GM21619 (cell line): ENCODE measurements at regions not wholly inside any gene's neighbourhood (a gene's known extent, or its start where the extent isn't known, plus 50 kb on each side); places are given as distances from the start of the nearest gene placed in this dataset.
"Not testable (repeated sequence)": the region's sequence is repeated elsewhere in the genome, so short reads cannot be mapped to it uniquely, and the experiment has no call there.

Source experiments
- ATAC-seq: cut with Tn5 transposase; IDR thresholded peaks from one replicate; pipeline ENCODE4 v1.9.1; 2021; ENCODE audit not compliant: unreplicated experiment

DNA sequence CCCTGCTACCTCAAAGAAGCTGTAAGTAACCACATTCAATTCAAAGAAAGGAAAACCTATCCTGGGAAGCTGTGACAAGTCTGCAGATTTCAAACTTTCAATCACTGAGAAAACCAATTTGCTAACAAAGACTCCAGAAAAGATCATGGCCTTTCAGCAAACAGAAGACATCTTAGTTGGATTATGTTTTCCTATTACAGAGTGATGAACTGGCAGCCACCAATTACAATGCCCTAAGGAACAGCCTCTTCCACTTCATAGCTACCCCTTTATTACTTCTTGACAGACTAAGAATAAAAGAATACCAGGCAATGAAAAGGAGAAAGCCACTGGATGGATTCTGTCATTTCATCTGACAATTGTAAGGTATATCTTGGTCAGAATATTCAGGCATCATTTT is 128.2 kb upstream of the RASEF start:
- no peak for ATAC-seq

- ATAC-seq, result not testable (repeated sequence)
Observed at GRCh38 chr9:83189026-83189425, 126.1 kb upstream of the RASEF start.

GRCh38 chr9:83188277-83188676 is 125.3 kb upstream of the RASEF start:
- ATAC-seq, result no peak

DNA sequence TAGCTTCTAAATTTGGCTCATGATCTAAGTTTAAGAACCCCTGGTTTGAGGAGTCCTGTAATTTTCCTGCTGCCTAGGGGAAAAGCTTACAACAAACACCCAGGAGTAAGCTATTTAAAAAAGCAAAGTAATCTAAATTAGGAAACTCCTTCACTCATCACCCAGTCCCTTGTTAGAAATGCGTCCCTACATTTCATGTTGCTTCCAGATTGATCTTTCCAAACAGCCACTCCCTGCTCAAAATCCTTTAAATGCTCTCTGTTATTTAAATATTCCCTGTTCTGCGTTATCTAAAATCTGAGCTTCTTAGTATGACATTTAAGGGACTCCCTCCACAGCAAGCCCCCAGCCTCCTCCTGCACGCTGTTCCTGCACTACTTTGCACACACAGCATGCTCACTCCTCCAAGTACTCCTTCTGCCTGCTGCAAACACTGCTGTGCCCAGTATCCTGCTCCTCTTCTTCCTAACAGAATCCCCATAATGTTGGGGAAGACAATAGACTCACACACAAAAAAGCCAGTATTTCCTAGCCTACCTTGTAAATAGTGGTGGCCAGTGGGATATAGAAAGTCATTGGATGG is 123.3 kb upstream of the RASEF start:
- no peak for ATAC-seq

GRCh38 chr9:83185488-83186154 is 122.7 kb upstream of the RASEF start:
- no peak for ATAC-seq

- no peak for ATAC-seq
Observed at GRCh38 chr9:83183621-83184020, 120.7 kb upstream of the RASEF start.

DNA sequence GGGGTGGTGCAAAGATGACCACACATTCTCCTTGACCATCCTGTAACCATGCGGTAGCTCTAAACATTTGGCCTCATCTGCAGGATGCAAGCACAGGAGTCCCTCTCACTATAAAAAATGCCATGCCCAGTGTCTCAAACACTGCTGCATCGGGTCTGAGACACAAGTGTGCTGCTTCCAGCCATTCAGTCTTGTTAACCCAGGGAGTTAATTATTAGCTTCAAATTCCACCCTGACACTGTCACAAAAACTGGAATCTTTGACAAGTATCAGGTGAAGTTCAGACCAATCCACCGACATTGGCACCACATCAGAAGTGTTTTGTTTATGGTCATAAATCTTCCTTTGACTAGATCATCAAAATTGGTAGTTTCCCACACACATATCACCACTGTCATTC is 119.1 kb upstream of the RASEF start:
- ATAC-seq, result no peak

- no peak for ATAC-seq
Observed at GRCh38 chr9:83178717-83179116, 115.8 kb upstream of the RASEF start.

GRCh38 chr9:83177747-83178146 is 114.8 kb upstream of the RASEF start:
- no peak for ATAC-seq

DNA sequence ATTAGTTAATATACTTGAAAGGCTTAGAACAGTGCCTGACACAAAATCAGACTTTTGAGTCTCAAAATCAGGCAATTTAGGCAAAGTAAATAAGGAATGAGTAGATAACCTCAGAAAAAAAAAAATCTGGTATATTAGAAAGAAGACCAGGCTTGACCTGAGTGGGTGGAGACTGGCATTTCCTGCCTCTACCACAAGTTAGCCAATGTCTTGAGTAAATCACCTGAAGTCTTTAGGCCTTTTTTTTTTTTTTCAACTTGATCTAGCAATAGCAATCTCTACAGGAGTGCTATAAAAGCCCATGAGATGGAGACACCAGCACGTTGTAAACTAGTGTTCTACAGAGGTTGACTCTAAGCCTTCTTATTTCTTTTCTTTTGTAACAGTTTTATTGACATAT is 104.2 kb upstream of the RASEF start:
- no peak for ATAC-seq

DNA sequence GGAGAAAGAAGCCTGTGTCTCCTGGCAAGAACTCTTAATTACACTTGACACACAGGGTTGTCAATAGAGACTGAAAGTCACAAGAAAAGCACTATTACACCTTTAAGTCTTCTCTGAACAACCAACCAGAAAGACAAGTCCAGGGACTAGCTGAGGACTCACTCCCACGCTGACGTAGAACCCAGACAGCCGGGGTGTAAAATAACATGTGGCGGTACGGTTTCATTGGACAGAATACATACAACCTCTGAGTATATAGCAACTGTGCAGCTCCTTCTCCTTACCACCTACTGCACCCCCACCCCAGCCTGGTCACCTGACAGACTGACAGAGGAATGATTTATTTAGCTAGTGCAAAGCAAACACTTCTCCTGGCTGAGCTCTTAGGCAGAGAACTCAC is 103.4 kb upstream of the RASEF start:
- no peak for ATAC-seq

GRCh38 chr9:83155733-83156132 is 92.8 kb upstream of the RASEF start:
- ATAC-seq, result no peak

DNA sequence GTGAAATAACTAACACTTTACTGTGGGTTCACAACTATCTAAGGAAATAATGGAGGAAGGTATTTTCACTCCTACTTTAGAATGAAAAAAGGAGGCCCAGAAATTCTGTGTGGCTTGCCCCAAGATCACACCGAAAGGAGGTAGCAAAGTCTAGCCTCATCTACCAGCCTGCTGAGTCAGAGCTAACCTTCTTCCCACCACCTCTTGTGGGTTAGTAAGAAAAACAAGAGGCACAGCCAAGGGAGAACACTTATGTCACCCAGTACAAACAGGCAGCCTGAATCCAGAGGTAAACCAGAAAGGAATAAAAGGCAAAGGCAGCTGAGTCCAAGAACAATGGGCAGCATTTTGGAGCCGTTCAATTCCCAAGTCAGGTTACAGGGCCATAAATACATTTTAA is 91.9 kb upstream of the RASEF start:
- peak; percentile 23 for ATAC-seq

DNA sequence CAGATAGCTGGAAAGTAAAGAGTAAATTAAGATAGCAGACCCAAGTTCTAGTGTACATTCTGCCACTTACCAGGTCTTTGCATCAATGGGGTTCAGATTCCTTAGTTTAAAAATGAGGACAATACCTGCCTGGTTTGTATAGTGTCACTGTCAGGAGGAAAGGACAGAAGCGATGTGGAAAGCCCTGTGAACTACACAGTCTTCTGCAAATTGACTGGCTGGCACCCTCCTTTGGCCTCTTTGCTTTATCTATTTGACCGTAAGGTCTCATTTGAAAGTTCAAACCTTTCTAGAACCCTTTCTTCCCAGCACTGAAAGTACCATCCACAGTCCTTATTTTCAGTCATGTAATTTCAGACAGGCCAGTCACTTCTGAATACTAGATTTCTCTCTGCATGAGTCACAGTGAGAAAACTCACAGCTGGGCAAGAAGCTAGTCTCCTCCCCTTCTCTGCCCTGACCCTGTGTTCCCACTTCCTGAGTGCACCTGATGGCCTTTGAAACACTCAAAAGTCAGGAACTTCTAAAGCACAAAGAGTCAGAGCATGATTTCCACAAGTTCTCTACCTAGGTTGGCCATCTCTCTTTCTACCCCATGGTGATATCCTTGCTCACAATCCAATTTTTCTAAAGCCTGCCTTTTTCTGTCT is 91.3 kb upstream of the RASEF start:
- ATAC-seq, result peak; percentile 97

- ATAC-seq, result peak; percentile 36
Observed at GRCh38 chr9:83153030-83153429, 90.1 kb upstream of the RASEF start.

- no peak for ATAC-seq
Observed at GRCh38 chr9:83151627-83152137, 88.7 kb upstream of the RASEF start.

- no peak for ATAC-seq
Observed at GRCh38 chr9:83147315-83148149, 84.6 kb upstream of the RASEF start.

DNA sequence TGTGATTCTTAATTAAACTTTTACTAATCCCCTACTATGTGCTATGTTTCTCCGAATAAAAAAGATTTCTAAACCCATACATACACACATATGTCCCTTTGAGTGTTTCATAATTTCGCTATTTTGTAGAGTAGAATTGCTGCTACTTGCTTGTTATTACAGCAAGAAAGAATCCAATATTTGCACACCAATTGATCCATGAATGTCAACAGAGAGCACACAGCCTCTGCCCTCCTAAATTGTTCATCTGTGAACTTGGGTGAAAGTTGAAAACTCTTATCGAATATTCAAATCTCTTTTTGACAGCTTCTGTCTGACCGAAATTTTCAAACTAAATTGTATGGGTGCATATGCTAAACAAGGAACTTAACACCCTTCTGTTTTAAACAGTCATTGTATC is 83.4 kb upstream of the RASEF start:
- ATAC-seq, result no peak

GRCh38 chr9:83144492-83144891 is 81.5 kb upstream of the RASEF start:
- ATAC-seq, result no peak

- no peak for ATAC-seq
Observed at GRCh38 chr9:83142389-83142788, 79.4 kb upstream of the RASEF start.

- ATAC-seq, result no peak
Observed at GRCh38 chr9:83141887-83142286, 78.9 kb upstream of the RASEF start.
